ENCODE measurements at regions not wholly inside any gene's neighbourhood (a gene's known extent, or its start where the extent isn't known, plus 50 kb on each side); places are given as distances from the start of the nearest gene placed in this dataset.

DNA sequence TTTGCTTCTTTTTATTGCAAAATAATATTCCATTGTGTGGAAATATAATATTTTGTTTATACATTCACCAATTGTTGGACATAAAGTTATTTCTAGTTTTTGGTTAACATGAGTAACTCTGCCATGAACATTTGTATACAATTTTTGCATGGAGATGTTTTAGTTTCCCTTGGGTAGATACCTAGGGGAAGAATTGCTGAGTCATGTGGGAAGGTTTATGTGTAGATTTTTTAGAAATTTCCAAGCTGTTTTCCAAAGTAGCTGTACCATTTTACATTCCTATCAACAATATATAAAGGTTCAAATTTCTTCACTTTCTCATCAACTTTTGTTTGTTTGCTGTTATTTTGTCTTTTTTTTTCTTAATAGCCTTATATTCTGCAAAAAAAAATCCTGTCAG, 664.7 kb upstream of the FBXO33 start:
- no peak overlapping the region; the same call in 1 of the 2 replicates for H3K4me2 ChIP-seq
- Mint-ChIP-seq H3K27me3 (ENCODE audit: insufficient read depth, low read depth, poor library complexity) (no peaks in the 10 kb centered on the region), H3K4me1 (peaks cover 13% of the 10 kb centered on the region; the same call in 2 of the 3 replicates), H3K27ac (peak overlapping the region; percentile 87), H3K9me3 (no peaks in the 10 kb centered on the region), H3K36me3 (ENCODE audit: low read depth) (no peaks in the 10 kb centered on the region), H3K4me3 (no peak overlapping the region)
- H3K27me3 ChIP-seq (ENCODE audit: insufficient read depth), result no peaks in the 10 kb centered on the region
- H2AFZ ChIP-seq, result no peak overlapping the region
- TF ChIP-seq, protein P1, sequence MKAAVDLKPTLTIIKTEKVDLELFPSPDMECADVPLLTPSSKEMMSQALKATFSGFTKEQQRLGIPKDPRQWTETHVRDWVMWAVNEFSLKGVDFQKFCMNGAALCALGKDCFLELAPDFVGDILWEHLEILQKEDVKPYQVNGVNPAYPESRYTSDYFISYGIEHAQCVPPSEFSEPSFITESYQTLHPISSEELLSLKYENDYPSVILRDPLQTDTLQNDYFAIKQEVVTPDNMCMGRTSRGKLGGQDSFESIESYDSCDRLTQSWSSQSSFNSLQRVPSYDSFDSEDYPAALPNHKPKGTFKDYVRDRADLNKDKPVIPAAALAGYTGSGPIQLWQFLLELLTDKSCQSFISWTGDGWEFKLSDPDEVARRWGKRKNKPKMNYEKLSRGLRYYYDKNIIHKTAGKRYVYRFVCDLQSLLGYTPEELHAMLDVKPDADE (IDR thresholded peaks at IDR 0.05), result no peak
- TF ChIP-seq, protein P2, sequence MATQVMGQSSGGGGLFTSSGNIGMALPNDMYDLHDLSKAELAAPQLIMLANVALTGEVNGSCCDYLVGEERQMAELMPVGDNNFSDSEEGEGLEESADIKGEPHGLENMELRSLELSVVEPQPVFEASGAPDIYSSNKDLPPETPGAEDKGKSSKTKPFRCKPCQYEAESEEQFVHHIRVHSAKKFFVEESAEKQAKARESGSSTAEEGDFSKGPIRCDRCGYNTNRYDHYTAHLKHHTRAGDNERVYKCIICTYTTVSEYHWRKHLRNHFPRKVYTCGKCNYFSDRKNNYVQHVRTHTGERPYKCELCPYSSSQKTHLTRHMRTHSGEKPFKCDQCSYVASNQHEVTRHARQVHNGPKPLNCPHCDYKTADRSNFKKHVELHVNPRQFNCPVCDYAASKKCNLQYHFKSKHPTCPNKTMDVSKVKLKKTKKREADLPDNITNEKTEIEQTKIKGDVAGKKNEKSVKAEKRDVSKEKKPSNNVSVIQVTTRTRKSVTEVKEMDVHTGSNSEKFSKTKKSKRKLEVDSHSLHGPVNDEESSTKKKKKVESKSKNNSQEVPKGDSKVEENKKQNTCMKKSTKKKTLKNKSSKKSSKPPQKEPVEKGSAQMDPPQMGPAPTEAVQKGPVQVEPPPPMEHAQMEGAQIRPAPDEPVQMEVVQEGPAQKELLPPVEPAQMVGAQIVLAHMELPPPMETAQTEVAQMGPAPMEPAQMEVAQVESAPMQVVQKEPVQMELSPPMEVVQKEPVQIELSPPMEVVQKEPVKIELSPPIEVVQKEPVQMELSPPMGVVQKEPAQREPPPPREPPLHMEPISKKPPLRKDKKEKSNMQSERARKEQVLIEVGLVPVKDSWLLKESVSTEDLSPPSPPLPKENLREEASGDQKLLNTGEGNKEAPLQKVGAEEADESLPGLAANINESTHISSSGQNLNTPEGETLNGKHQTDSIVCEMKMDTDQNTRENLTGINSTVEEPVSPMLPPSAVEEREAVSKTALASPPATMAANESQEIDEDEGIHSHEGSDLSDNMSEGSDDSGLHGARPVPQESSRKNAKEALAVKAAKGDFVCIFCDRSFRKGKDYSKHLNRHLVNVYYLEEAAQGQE (IDR thresholded peaks at IDR 0.05; ENCODE audit: unreplicated experiment), result no peak
- TF ChIP-seq NANOG (IDR thresholded peaks at IDR 0.05; ENCODE audit: borderline replicate concordance) (no peak), EZH2 (IDR thresholded peaks at IDR 0.05; ENCODE audit: low read depth, unreplicated experiment) (no peak), ZNF114 (CRISPR knock-in tag; IDR thresholded peaks at IDR 0.05) (no peak), JUNB (IDR thresholded peaks at IDR 0.05; ENCODE audit: unreplicated experiment) (no peak), EZH2phosphoT487 (IDR thresholded peaks at IDR 0.05; ENCODE audit: unreplicated experiment) (no peak), ZNF331 (CRISPR knock-in tag; IDR thresholded peaks at IDR 0.05; ENCODE audit: low read depth) (no peak), POLR2AphosphoS5 (IDR thresholded peaks at IDR 0.05; ENCODE audit: low read depth) (no peak), STAT1 (IDR thresholded peaks at IDR 0.05; ENCODE audit: unreplicated experiment) (no peak), CREB1 (CRISPR knock-in tag; IDR thresholded peaks at IDR 0.05; ENCODE audit: low read depth) (no peak)
- TF ChIP-seq, protein P3, sequence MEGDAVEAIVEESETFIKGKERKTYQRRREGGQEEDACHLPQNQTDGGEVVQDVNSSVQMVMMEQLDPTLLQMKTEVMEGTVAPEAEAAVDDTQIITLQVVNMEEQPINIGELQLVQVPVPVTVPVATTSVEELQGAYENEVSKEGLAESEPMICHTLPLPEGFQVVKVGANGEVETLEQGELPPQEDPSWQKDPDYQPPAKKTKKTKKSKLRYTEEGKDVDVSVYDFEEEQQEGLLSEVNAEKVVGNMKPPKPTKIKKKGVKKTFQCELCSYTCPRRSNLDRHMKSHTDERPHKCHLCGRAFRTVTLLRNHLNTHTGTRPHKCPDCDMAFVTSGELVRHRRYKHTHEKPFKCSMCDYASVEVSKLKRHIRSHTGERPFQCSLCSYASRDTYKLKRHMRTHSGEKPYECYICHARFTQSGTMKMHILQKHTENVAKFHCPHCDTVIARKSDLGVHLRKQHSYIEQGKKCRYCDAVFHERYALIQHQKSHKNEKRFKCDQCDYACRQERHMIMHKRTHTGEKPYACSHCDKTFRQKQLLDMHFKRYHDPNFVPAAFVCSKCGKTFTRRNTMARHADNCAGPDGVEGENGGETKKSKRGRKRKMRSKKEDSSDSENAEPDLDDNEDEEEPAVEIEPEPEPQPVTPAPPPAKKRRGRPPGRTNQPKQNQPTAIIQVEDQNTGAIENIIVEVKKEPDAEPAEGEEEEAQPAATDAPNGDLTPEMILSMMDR (conservative IDR thresholded peaks at IDR 0.05; ENCODE audit: low read depth in 2 of 2), result no peak
- TF ChIP-seq, protein P4, sequence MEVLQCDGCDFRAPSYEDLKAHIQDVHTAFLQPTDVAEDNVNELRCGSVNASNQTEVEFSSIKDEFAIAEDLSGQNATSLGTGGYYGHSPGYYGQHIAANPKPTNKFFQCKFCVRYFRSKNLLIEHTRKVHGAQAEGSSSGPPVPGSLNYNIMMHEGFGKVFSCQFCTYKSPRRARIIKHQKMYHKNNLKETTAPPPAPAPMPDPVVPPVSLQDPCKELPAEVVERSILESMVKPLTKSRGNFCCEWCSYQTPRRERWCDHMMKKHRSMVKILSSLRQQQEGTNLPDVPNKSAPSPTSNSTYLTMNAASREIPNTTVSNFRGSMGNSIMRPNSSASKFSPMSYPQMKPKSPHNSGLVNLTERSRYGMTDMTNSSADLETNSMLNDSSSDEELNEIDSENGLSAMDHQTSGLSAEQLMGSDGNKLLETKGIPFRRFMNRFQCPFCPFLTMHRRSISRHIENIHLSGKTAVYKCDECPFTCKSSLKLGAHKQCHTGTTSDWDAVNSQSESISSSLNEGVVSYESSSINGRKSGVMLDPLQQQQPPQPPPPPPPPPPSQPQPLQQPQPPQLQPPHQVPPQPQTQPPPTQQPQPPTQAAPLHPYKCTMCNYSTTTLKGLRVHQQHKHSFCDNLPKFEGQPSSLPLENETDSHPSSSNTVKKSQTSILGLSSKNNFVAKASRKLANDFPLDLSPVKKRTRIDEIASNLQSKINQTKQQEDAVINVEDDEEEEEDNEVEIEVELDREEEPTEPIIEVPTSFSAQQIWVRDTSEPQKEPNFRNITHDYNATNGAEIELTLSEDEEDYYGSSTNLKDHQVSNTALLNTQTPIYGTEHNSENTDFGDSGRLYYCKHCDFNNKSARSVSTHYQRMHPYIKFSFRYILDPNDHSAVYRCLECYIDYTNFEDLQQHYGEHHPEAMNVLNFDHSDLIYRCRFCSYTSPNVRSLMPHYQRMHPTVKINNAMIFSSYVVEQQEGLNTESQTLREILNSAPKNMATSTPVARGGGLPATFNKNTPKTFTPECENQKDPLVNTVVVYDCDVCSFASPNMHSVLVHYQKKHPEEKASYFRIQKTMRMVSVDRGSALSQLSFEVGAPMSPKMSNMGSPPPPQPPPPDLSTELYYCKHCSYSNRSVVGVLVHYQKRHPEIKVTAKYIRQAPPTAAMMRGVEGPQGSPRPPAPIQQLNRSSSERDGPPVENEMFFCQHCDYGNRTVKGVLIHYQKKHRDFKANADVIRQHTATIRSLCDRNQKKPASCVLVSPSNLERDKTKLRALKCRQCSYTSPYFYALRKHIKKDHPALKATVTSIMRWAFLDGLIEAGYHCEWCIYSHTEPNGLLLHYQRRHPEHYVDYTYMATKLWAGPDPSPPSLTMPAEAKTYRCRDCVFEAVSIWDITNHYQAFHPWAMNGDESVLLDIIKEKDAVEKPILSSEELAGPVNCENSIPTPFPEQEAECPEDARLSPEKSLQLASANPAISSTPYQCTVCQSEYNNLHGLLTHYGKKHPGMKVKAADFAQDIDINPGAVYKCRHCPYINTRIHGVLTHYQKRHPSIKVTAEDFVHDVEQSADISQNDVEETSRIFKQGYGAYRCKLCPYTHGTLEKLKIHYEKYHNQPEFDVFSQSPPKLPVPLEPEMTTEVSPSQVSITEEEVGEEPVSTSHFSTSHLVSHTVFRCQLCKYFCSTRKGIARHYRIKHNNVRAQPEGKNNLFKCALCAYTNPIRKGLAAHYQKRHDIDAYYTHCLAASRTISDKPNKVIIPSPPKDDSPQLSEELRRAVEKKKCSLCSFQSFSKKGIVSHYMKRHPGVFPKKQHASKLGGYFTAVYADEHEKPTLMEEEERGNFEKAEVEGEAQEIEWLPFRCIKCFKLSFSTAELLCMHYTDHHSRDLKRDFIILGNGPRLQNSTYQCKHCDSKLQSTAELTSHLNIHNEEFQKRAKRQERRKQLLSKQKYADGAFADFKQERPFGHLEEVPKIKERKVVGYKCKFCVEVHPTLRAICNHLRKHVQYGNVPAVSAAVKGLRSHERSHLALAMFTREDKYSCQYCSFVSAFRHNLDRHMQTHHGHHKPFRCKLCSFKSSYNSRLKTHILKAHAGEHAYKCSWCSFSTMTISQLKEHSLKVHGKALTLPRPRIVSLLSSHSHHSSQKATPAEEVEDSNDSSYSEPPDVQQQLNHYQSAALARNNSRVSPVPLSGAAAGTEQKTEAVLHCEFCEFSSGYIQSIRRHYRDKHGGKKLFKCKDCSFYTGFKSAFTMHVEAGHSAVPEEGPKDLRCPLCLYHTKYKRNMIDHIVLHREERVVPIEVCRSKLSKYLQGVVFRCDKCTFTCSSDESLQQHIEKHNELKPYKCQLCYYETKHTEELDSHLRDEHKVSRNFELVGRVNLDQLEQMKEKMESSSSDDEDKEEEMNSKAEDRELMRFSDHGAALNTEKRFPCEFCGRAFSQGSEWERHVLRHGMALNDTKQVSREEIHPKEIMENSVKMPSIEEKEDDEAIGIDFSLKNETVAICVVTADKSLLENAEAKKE (CRISPR knock-in tag; IDR thresholded peaks at IDR 0.05), result no peak
- no peaks in the 10 kb centered on the region for H3F3A ChIP-seq (replicated peaks; ENCODE audit: low read depth)
- no peaks in the 10 kb centered on the region for H4K20me1 ChIP-seq (replicated peaks; ENCODE audit: insufficient read depth)
- H3K9me2 ChIP-seq (ENCODE audit: insufficient read depth), result no peaks in the 10 kb centered on the region
- H3K27ac ChIP-seq (ENCODE audit: low read depth), result no peak overlapping the region
- H3K4me1 ChIP-seq (ENCODE audit: insufficient read depth), result no peaks in the 10 kb centered on the region
- no peaks in the 10 kb centered on the region for H3K79me2 ChIP-seq (replicated peaks; ENCODE audit: insufficient read depth)
- no peaks in the 10 kb centered on the region for H3K36me3 ChIP-seq (ENCODE audit: insufficient read depth)
- ATAC-seq (no peak), DNase-seq (ENCODE audit: low spot score) (no peak)
- no peak overlapping the region for H3K4me3 ChIP-seq

All from GM23338 (cell line).